Glutamatergic neuron (in vitro differentiated cells): ENCODE measurements at regions not wholly inside any gene's neighbourhood (a gene's known extent, or its start where the extent isn't known, plus 50 kb on each side); places are given as distances from the start of the nearest gene placed in this dataset.

ENCODE experiments used
- DNase-seq: peaks from one replicate; pipeline ENCODE4 v3.0.0; 2022
- H3K27ac Mint-ChIP-seq: one replicate; pipeline ENCODE4 v1.8.0; 2020; ENCODE audit warnings: mild to moderate bottlenecking, mixed read lengths, inconsistent platforms; ENCODE audit not compliant: unreplicated experiment
- H3K27me3 Mint-ChIP-seq: one replicate; pipeline ENCODE4 v1.8.0; 2020; ENCODE audit warnings: mild to moderate bottlenecking, moderate library complexity, mixed read lengths, inconsistent platforms; ENCODE audit not compliant: unreplicated experiment
- H3K36me3 Mint-ChIP-seq: one replicate; pipeline ENCODE4 v1.8.0; 2020; ENCODE audit warnings: mild to moderate bottlenecking, mixed read lengths, inconsistent platforms; ENCODE audit not compliant: unreplicated experiment
- H3K4me1 Mint-ChIP-seq: one replicate; pipeline ENCODE4 v1.8.0; 2020; ENCODE audit warnings: mild to moderate bottlenecking, low read depth, mixed read lengths, inconsistent platforms; ENCODE audit not compliant: unreplicated experiment
- H3K4me3 Mint-ChIP-seq: one replicate; pipeline ENCODE4 v1.8.0; 2020; ENCODE audit warnings: mild to moderate bottlenecking, mixed read lengths, inconsistent platforms; ENCODE audit not compliant: unreplicated experiment
- H3K9me3 Mint-ChIP-seq: one replicate; pipeline ENCODE4 v1.8.0; 2020; ENCODE audit warnings: mild to moderate bottlenecking, moderate library complexity, mixed read lengths, inconsistent platforms; ENCODE audit not compliant: unreplicated experiment
- CTCF ChIP-seq: fragments of 200-600 bp; sonication (generic); IDR thresholded peaks from one replicate; pipeline ENCODE4 v1.5.0; 2021; ENCODE audit not compliant: partially characterized antibody, unreplicated experiment

- Mint-ChIP-seq H3K36me3 (no peaks in the 10 kb centered on the region), H3K9me3 (no peaks in the 10 kb centered on the region), H3K27ac (no peak overlapping the region), H3K4me3 (no peak overlapping the region), H3K27me3 (peaks cover 2% of the 10 kb centered on the region), H3K4me1 (no peaks in the 10 kb centered on the region)
- TF ChIP-seq CTCF, result no peak
- DNase-seq, result no peak
Observed at GRCh38 chr16:62562121-62562520, 525.9 kb upstream of the CDH8 start.

- Mint-ChIP-seq H3K27me3 (peaks cover 2% of the 10 kb centered on the region), H3K27ac (no peak overlapping the region), H3K36me3 (no peaks in the 10 kb centered on the region), H3K4me1 (peaks cover 2% of the 10 kb centered on the region), H3K4me3 (no peak overlapping the region), H3K9me3 (peaks cover 3% of the 10 kb centered on the region)
- no peak for DNase-seq
- TF ChIP-seq CTCF, result no peak
Observed at GRCh38 chr16:62549875-62550274, 513.6 kb upstream of the CDH8 start.

GRCh38 chr16:62548095-62548494 lies 511.9 kb upstream of the CDH8 start:
- Mint-ChIP-seq H3K4me1 (peaks cover 2% of the 10 kb centered on the region), H3K9me3 (peaks cover 2% of the 10 kb centered on the region), H3K27ac (no peak overlapping the region), H3K36me3 (no peaks in the 10 kb centered on the region), H3K4me3 (no peak overlapping the region), H3K27me3 (peaks cover 2% of the 10 kb centered on the region)
- no peak for DNase-seq
- TF ChIP-seq CTCF, result no peak

GRCh38 chr16:62546701-62547100 lies 510.5 kb upstream of the CDH8 start:
- no peaks in the 10 kb centered on the region for H3K27me3 Mint-ChIP-seq
- no peak for DNase-seq
- H3K4me1 Mint-ChIP-seq, result peaks cover 2% of the 10 kb centered on the region
- H3K9me3 Mint-ChIP-seq, result peaks cover 2% of the 10 kb centered on the region
- H3K36me3 Mint-ChIP-seq, result no peaks in the 10 kb centered on the region
- H3K4me3 Mint-ChIP-seq, result no peak overlapping the region
- no peak overlapping the region for H3K27ac Mint-ChIP-seq
- TF ChIP-seq CTCF, result no peak

GRCh38 chr16:62545039-62545438 lies 508.8 kb upstream of the CDH8 start:
- no peak for DNase-seq
- Mint-ChIP-seq H3K36me3 (no peaks in the 10 kb centered on the region), H3K27ac (no peak overlapping the region), H3K4me1 (peaks cover 2% of the 10 kb centered on the region), H3K4me3 (no peak overlapping the region), H3K27me3 (no peaks in the 10 kb centered on the region), H3K9me3 (no peaks in the 10 kb centered on the region)
- TF ChIP-seq CTCF, result no peak
